ENCODE measurements at regions not wholly inside any gene's neighbourhood (a gene's known extent, or its start where the extent isn't known, plus 50 kb on each side); places are given as distances from the start of the nearest gene placed in this dataset.

DNA sequence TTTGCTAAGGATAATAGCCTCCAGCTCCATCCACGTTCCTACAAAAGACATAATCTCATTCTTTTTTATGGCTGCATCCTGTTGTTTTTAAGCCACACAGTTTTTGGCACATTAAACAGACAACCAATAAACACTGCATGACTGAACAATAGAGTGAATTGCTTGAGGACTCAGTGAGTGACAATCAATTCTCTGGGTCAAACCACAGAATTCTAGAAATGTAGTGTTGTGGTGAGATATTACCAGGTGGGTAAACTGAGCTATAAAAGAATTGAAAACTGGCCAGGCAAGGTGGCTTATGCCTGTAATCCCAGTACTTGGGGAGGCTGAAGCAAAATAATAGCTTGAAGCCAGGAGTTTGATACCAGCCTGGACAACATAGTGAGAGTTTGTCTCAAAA, 154.7 kb upstream of the CADPS start:
- CTCF ChIA-PET: no interaction called here
- H3K4me3 ChIP-seq (replicated peaks in 1 of 2; ENCODE audit: low read depth in 1 of 2, low read length in 2 of 2): no peak overlapping the region
- H3K9me3 ChIP-seq (ENCODE audit: control insufficient read depth in 1 of 2, insufficient read depth in 1 of 2, low read depth in 1 of 2, low read length in 2 of 2): no peaks in the 10 kb centered on the region
- no peak overlapping the region for H3K4me2 ChIP-seq (ENCODE audit: low read length)
- H4K20me1 ChIP-seq (ENCODE audit: insufficient read depth): no peaks in the 10 kb centered on the region
- no peaks in the 10 kb centered on the region for H3K9me2 ChIP-seq (ENCODE audit: insufficient read depth)
- no peaks in the 10 kb centered on the region for H3K79me2 ChIP-seq (ENCODE audit: insufficient read depth, low read length)
- TF ChIP-seq JUND (IDR thresholded peaks at IDR 0.05): no peak
- no peak for TF ChIP-seq ATF3 (IDR thresholded peaks at IDR 0.05)
- TF ChIP-seq RAD21 (IDR thresholded peaks at IDR 0.05; ENCODE audit: low read depth): no peak
- TF ChIP-seq SIN3A (IDR thresholded peaks at IDR 0.05; ENCODE audit: low read depth): no peak
- TF ChIP-seq, protein P1, sequence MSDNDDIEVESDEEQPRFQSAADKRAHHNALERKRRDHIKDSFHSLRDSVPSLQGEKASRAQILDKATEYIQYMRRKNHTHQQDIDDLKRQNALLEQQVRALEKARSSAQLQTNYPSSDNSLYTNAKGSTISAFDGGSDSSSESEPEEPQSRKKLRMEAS (IDR thresholded peaks at IDR 0.05): no peak
- no peak for TF ChIP-seq SRF (IDR thresholded peaks at IDR 0.05; ENCODE audit: low read depth)
- no peak for TF ChIP-seq ELF1 (IDR thresholded peaks at IDR 0.05; ENCODE audit: borderline replicate concordance, low read depth)
- no peak for TF ChIP-seq SP1 (IDR thresholded peaks at IDR 0.05; ENCODE audit: low read depth)
- TF ChIP-seq POLR2A (IDR thresholded peaks at IDR 0.05; ENCODE audit: borderline replicate concordance, extremely low read depth, insufficient read depth, insufficient read length): no peak
- TF ChIP-seq FOSL1 (IDR thresholded peaks at IDR 0.05; ENCODE audit: low read depth): no peak
- no peak for TF ChIP-seq CBX3 (IDR thresholded peaks at IDR 0.05; ENCODE audit: low read depth)
- no peak for TF ChIP-seq TCF7L2 (IDR thresholded peaks at IDR 0.05; ENCODE audit: borderline replicate concordance, extremely low read depth, insufficient read depth, insufficient read length)
- TF ChIP-seq, protein P2, sequence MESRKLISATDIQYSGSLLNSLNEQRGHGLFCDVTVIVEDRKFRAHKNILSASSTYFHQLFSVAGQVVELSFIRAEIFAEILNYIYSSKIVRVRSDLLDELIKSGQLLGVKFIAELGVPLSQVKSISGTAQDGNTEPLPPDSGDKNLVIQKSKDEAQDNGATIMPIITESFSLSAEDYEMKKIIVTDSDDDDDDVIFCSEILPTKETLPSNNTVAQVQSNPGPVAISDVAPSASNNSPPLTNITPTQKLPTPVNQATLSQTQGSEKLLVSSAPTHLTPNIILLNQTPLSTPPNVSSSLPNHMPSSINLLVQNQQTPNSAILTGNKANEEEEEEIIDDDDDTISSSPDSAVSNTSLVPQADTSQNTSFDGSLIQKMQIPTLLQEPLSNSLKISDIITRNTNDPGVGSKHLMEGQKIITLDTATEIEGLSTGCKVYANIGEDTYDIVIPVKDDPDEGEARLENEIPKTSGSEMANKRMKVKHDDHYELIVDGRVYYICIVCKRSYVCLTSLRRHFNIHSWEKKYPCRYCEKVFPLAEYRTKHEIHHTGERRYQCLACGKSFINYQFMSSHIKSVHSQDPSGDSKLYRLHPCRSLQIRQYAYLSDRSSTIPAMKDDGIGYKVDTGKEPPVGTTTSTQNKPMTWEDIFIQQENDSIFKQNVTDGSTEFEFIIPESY (IDR thresholded peaks at IDR 0.05; ENCODE audit: extremely low read depth, insufficient replicate concordance, low read length): no peak
- TF ChIP-seq ZNF274 (IDR thresholded peaks at IDR 0.05; ENCODE audit: low read depth, low read length): no peak
- no peak for TF ChIP-seq EZH2 (IDR thresholded peaks at IDR 0.05)
- POLR2A ChIA-PET: no interaction called here
- H3K27me3 ChIP-seq (ENCODE audit: insufficient read depth, low read length): peaks cover 4% of the 10 kb centered on the region; the same call in 1 of the 2 replicates
- ATAC-seq (no peak), DNase-seq (ENCODE audit: low read depth, low spot score) (no peak)
- BruUV-seq (replicated peaks): no TSS peak
- H3K27ac ChIP-seq (ENCODE audit: low read depth, low read length): no peak overlapping the region
- H3K36me3 ChIP-seq (ENCODE audit: control insufficient read depth in 1 of 2, insufficient read depth in 2 of 2, low read length in 2 of 2): no peaks in the 10 kb centered on the region
- RAD21 ChIA-PET (ENCODE audit: low non-redundant PET in 1 of 2, low total read pairs in 2 of 2, uncharacterized antibody in 2 of 2, unreplicated experiment in 2 of 2): no interaction called here
- H3K4me1 ChIP-seq (ENCODE audit: control insufficient read depth in 1 of 2, insufficient read depth in 2 of 2, low read length in 2 of 2): no peaks in the 10 kb centered on the region
- intact Hi-C loops (cut with micrococcal nuclease): no loop called here
- no peak overlapping the region for H2AFZ ChIP-seq (ENCODE audit: low read depth, low read length, poor library complexity, severe bottlenecking)
- no peak overlapping the region for H3K9ac ChIP-seq (ENCODE audit: low read length)
